Esophagus muscularis mucosa (tissue), 4 donors: ENCODE measurements at regions not wholly inside any gene's neighbourhood (a gene's known extent, or its start where the extent isn't known, plus 50 kb on each side); places are given as distances from the start of the nearest gene placed in this dataset.

Experiments used
- DNase-seq: peaks from one replicate; pipeline ENCODE4 v3.0.0-alpha.2; 2017; ENCODE audit errors: extremely low spot score
- H3K27ac ChIP-seq, 4 donors: fragments of 200-600 bp; sonication (generic); replicated peaks in 1 of 4; 1 replicate in 3 of 4; 2 replicates in 1 of 4; pipeline ENCODE4 v1.5.1; 2016 to 2019; ENCODE audit warnings: mild to moderate bottlenecking in 1 of 4
- H3K27me3 ChIP-seq, 4 donors: fragments of 200-600 bp; sonication (generic); one replicate each; pipeline versions ENCODE4 v1.5.1 to v1.6.0; 2016 to 2019
- H3K36me3 ChIP-seq, 4 donors: fragments of 200-600 bp; sonication (generic); one replicate each; pipeline ENCODE4 v1.5.1; 2016 to 2019
- H3K4me1 ChIP-seq, 4 donors: fragments of 200-600 bp; sonication (generic); one replicate each; pipeline ENCODE4 v1.5.1; 2016 to 2019
- H3K4me3 ChIP-seq, 4 donors: fragments of 200-600 bp; sonication (generic); 1 replicate in 2 of 4; 2 replicates in 2 of 4; pipeline ENCODE4 v1.5.1; 2016 to 2019; ENCODE audit warnings: mild to moderate bottlenecking in 4 of 4, moderate library complexity in 1 of 4
- H3K9me3 ChIP-seq, 4 donors: fragments of 200-600 bp; sonication (generic); 1 replicate in 3 of 4; 2 replicates in 1 of 4; pipeline ENCODE4 v1.5.1; 2016 to 2019
- CTCF ChIP-seq, 3 experiments: fragments of 200-600 bp in 2 of 3; fragments of 450-650 bp in 1 of 3; sonication (generic) in 2 of 3; IDR thresholded peaks; one replicate each; pipeline ENCODE4 v1.5.1; 2017 to 2019; ENCODE audit warnings: antibody characterized with exemption in 3 of 3, mild to moderate bottlenecking in 2 of 3, moderate library complexity in 1 of 3
- EP300 ChIP-seq: sonication (generic); formaldehyde crosslinking; IDR thresholded peaks from one replicate; pipeline ENCODE4 v1.6.1; 2017; ENCODE audit warnings: antibody characterized with exemption
- POLR2A ChIP-seq: fragments of 450-650 bp; IDR thresholded peaks from one replicate; pipeline ENCODE4 v1.6.1; 2017; ENCODE audit warnings: antibody characterized with exemption, moderate library complexity, mild to moderate bottlenecking, low read depth
- POLR2AphosphoS5 ChIP-seq, 2 donors: sonication (generic); formaldehyde crosslinking; IDR thresholded peaks; one replicate each; pipeline ENCODE4 v1.6.1; 2017; ENCODE audit warnings: antibody characterized with exemption in 2 of 2
- WGBS: methylation state at CpG from one replicate; pipeline ENCODE4 v1.1.5; 2018; 5-methylcytosine and 5-hydroxymethylcytosine counted together
- intact Hi-C: fragments of 100-400 bp; cut with DNase I; formaldehyde crosslinking; loops from one replicate; pipeline ENCODE4 v1.15.1; 2023

GRCh38 chr3:139769796-139770195, 92.0 kb upstream of the NMNAT3 start:
- Histone ChIP-seq H3K27me3 (no peaks in the 10 kb centered on the region), H3K36me3 (no peaks in the 10 kb centered on the region), H3K4me1 (no peaks in the 10 kb centered on the region), H3K4me3 (no peak overlapping the region), H3K27ac (no peak overlapping the region), H3K9me3 (no peaks in the 10 kb centered on the region)
- TF ChIP-seq EP300 (no peak), POLR2AphosphoS5 (IDR thresholded peaks at IDR 0.05) (no peak), POLR2A (no peak), CTCF (IDR thresholded peaks at IDR 0.05) (no peak)
- 83% methylated on average over 4 of the region's 4 CpGs for WGBS
- peak; percentile 68 for DNase-seq
- intact Hi-C loops: no loop called here

GRCh38 chr3:139764936-139765335, 87.2 kb upstream of the NMNAT3 start:
- no peaks in the 10 kb centered on the region for H3K27me3 ChIP-seq
- peak; percentile 86 for DNase-seq
- no peak overlapping the region for H3K4me3 ChIP-seq
- intact Hi-C loops: no loop called here
- H3K9me3 ChIP-seq: no peaks in the 10 kb centered on the region
- TF ChIP-seq CTCF (IDR thresholded peaks at IDR 0.05): no peak
- TF ChIP-seq EP300: no peak
- TF ChIP-seq POLR2AphosphoS5 (IDR thresholded peaks at IDR 0.05): no peak
- no peak for TF ChIP-seq POLR2A
- H3K36me3 ChIP-seq: no peaks in the 10 kb centered on the region
- H3K4me1 ChIP-seq: no peaks in the 10 kb centered on the region
- no peak overlapping the region for H3K27ac ChIP-seq
- WGBS: 79% methylated on average over 3 of the region's 3 CpGs

GRCh38 chr3:139764069-139764905, 86.5 kb upstream of the NMNAT3 start:
- H3K4me3 ChIP-seq: no peak overlapping the region
- no peaks in the 10 kb centered on the region for H3K9me3 ChIP-seq
- no peaks in the 10 kb centered on the region for H3K4me1 ChIP-seq
- H3K27ac ChIP-seq: no peak overlapping the region
- no peaks in the 10 kb centered on the region for H3K27me3 ChIP-seq
- 62% methylated on average over 7 of the region's 7 CpGs for WGBS
- no peak for TF ChIP-seq POLR2A
- no peak for TF ChIP-seq POLR2AphosphoS5 (IDR thresholded peaks at IDR 0.05)
- no peak for TF ChIP-seq EP300
- no peak for TF ChIP-seq CTCF (IDR thresholded peaks at IDR 0.05)
- intact Hi-C loops: no loop called here
- DNase-seq: peak; percentile 47
- no peaks in the 10 kb centered on the region for H3K36me3 ChIP-seq

- no peaks in the 10 kb centered on the region for H3K36me3 ChIP-seq
- H3K27me3 ChIP-seq: no peaks in the 10 kb centered on the region
- intact Hi-C loops: no loop called here
- whole genome bisulfite sequencing: 78% methylated on average over 6 of the region's 9 CpGs
- H3K27ac ChIP-seq: no peak overlapping the region
- H3K4me3 ChIP-seq: no peak overlapping the region
- no peaks in the 10 kb centered on the region for H3K9me3 ChIP-seq
- TF ChIP-seq POLR2AphosphoS5 (IDR thresholded peaks at IDR 0.05): no peak
- no peak for TF ChIP-seq CTCF (IDR thresholded peaks at IDR 0.05)
- no peak for TF ChIP-seq POLR2A
- TF ChIP-seq EP300: no peak
- no peaks in the 10 kb centered on the region for H3K4me1 ChIP-seq
- no peak for DNase-seq
Measured at GRCh38 chr3:139762302-139762701, 84.5 kb upstream of the NMNAT3 start.

GRCh38 chr3:139759470-139759869, 81.7 kb upstream of the NMNAT3 start:
- Histone ChIP-seq H3K27me3 (no peaks in the 10 kb centered on the region), H3K9me3 (no peaks in the 10 kb centered on the region), H3K36me3 (no peaks in the 10 kb centered on the region), H3K4me1 (no peaks in the 10 kb centered on the region), H3K27ac (no peak overlapping the region), H3K4me3 (no peak overlapping the region)
- TF ChIP-seq CTCF (IDR thresholded peaks at IDR 0.05) (no peak), EP300 (no peak), POLR2AphosphoS5 (IDR thresholded peaks at IDR 0.05) (no peak), POLR2A (no peak)
- 61% methylated on average over 2 of the region's 2 CpGs for WGBS
- intact Hi-C loops: no loop called here
- no peak for DNase-seq
